SK-N-MC (cell line): ENCODE measurements at regions not wholly inside any gene's neighbourhood (a gene's known extent, or its start where the extent isn't known, plus 50 kb on each side); places are given as distances from the start of the nearest gene placed in this dataset.

ENCODE experiments used
- DNase-seq: peaks from one replicate; pipeline ENCODE4 v3.0.0-alpha.2; 2011; ENCODE audit warnings: low read depth, low spot score
- H3K27ac ChIP-seq: fragments of 200-600 bp; sonication (generic); 2 replicates; pipeline ENCODE4 v1.5.1; 2016; ENCODE audit warnings: mixed run types
- H3K36me3 ChIP-seq: fragments of 200-600 bp; sonication (generic); 2 replicates; pipeline ENCODE4 v1.6.1; 2017; ENCODE audit warnings: antibody characterized with exemption, low read length, mixed read lengths; ENCODE audit not compliant: insufficient read depth
- H3K4me3 ChIP-seq: fragments of 200-600 bp; sonication (generic); 2 replicates; pipeline ENCODE4 v1.5.1; 2016
- H3K9ac ChIP-seq: fragments of 200-600 bp; sonication (generic); 2 replicates; pipeline ENCODE4 v1.8.0; 2017; ENCODE audit warnings: mixed run types, mixed read lengths; ENCODE audit not compliant: insufficient read length
- H3K9me3 ChIP-seq: fragments of 200-600 bp; sonication (generic); 2 replicates; pipeline ENCODE4 v1.6.1; 2017; ENCODE audit warnings: low read depth, mild to moderate bottlenecking, antibody characterized with exemption, low read length, moderate library complexity, mixed read lengths
- EZH2 ChIP-seq: fragments of 200-600 bp; sonication (generic); IDR thresholded peaks from one replicate; pipeline ENCODE4 v1.6.1; 2017; ENCODE audit warnings: antibody characterized with exemption
- FOXP2 ChIP-seq: optimal IDR thresholded peaks from 2 replicates; pipeline ENCODE3; 2011; ENCODE audit warnings: mild to moderate bottlenecking, moderate library complexity; ENCODE audit not compliant: insufficient read depth; ENCODE audit errors: extremely low read length, control extremely low read depth
- POLR2AphosphoS5 ChIP-seq: IDR thresholded peaks from 2 replicates; pipeline ENCODE4 v1.6.1; 2012; ENCODE audit warnings: mild to moderate bottlenecking, low read depth, low read length, borderline replicate concordance

- Histone ChIP-seq H3K27ac (no peak overlapping the region), H3K9me3 (no peaks in the 10 kb centered on the region), H3K9ac (no peak overlapping the region), H3K4me3 (peak overlapping the region; percentile 7), H3K36me3 (no peaks in the 10 kb centered on the region)
- no peak for DNase-seq
- TF ChIP-seq POLR2AphosphoS5, result no peak
- TF ChIP-seq EZH2, result no peak
- no peak for TF ChIP-seq FOXP2
Observed at GRCh38 chr9:88777498-88778312, 213.6 kb upstream of the S1PR3 start.

DNA sequence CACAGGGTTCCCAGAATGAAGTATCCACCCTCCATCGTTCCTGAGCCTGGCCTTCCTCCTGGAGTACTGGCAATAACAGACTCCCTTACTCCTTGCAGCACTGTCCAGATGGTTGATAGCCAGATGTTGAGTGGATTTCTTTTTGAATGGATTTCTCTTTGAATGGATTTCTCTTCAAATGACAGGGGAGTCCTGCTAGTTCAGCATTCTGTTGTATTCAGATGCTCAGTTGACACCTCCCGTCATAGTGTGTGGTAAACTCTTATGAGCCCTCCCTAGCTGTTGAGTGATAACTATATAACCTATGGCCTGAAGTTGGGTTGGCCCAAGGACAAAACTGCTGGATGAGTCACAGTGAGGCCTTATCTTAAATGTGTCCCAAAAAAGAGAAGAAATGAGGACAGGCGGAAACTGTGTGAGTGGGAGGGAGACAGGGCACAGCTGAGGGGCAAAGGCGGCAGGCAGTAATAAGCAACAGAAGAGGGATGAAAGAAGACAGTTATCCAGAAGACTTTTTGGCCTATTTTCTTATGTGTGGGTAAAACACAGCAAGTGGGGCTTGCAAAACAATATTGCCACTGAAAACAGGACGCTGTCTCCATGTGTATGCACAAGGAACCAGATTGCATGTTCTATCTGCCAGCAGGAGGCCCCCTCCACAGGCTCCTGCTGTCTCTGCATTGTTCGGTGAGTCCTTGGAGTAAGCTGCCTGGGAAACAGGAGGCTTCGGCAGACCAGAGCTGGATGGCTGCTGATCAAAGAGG, 209.5 kb upstream of the S1PR3 start:
- Histone ChIP-seq H3K9me3 (no peaks in the 10 kb centered on the region), H3K4me3 (no peak overlapping the region), H3K9ac (no peak overlapping the region), H3K36me3 (no peaks in the 10 kb centered on the region), H3K27ac (no peak overlapping the region)
- TF ChIP-seq EZH2, result no peak
- no peak for TF ChIP-seq FOXP2
- TF ChIP-seq POLR2AphosphoS5, result no peak
- DNase-seq, result no peak

- Histone ChIP-seq H3K9ac (no peak overlapping the region), H3K27ac (no peak overlapping the region)
- DNase-seq, result no peak
Observed at GRCh38 chr9:88782931-88783710, 208.1 kb upstream of the S1PR3 start.

DNA sequence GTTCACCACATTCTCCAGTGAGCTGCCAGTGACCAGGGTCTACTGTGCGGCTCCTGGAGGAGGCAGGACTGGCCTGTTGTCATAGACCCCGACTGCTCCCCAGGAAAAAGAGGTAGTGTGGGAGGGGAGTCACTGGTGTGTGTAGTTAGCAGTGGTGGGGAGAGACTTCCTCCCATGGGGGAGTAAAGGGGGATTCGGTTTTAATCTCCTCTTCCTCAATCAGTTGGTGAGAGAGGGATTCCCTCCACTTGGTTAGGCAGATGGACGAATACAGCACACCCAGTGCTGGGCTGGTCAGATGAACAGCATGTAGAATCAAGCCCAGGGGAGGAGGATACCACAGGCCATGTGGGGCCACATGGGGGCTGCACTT, 207.6 kb upstream of the S1PR3 start:
- Histone ChIP-seq H3K4me3 (no peak overlapping the region), H3K9me3 (no peaks in the 10 kb centered on the region), H3K27ac (no peak overlapping the region), H3K9ac (no peak overlapping the region), H3K36me3 (no peaks in the 10 kb centered on the region)
- TF ChIP-seq EZH2 (no peak), POLR2AphosphoS5 (no peak), FOXP2 (no peak)
- no peak for DNase-seq

More at GRCh38 chr9:88782931-88783710, 208.1 kb upstream of the S1PR3 start:
- Histone ChIP-seq H3K4me3 (no peak overlapping the region), H3K36me3 (no peaks in the 10 kb centered on the region), H3K9me3 (no peaks in the 10 kb centered on the region)
- TF ChIP-seq POLR2AphosphoS5 (no peak), EZH2 (no peak), FOXP2 (no peak)

DNA sequence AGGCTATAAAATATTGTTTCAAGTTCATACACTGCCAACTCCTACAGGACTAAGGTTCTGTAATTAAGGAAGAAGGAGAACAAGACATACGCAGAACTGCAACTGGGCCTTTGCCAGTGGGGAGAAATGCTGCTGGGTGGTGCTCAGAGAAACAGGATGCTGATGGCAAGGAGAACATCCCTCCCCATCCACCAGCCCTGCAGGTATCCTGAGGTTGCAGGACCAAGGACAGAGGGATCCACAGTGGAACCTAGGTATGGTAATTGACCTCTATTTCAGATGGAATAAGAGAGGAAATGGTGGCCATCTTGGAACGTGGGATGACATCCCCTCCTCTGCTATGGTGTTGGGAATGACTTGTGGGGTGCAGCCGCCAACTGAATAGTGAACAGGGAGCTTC, 206.3 kb upstream of the S1PR3 start:
- no peaks in the 10 kb centered on the region for H3K36me3 ChIP-seq
- DNase-seq, result no peak
- no peak for TF ChIP-seq FOXP2
- H3K9me3 ChIP-seq, result no peaks in the 10 kb centered on the region
- no peak overlapping the region for H3K9ac ChIP-seq
- no peak overlapping the region for H3K27ac ChIP-seq
- H3K4me3 ChIP-seq, result no peak overlapping the region

DNA sequence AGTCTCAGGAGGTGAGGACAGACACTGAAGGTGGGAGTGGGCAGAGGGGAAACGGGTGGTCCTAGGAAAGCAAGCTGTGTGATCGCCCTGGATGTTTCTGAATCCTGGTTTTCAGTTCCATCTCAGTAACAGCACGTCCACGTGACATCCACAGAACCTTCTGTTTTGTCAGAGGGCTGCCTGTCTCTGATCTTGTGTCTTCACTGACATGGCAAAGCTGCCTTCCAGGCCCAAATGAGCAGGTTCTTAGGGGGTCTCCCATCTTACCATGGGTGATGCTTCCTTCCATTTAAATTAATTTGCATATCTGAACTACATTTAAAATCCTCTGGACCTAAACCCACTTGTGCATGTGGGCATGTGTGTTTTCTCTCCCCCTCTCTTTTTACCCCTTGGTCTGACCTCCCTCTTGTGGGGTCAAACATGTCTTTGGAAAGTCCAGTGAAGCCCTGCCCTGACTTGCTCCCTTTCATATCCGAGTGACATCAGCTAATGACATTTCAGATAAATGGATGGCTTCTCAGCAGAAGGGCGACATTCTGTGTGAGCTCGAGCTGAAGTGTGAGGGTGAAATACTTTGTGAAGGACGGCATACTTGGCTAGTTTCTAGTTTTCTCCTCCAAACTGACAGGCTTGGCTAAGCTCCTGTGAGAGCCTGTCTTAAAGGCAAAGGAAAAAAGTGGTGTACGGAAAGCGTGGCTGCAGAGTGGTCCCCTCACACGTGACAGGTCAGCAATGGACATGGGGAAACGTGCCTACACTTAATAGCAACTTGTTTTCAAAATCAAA, 204.8 kb upstream of the S1PR3 start:
- Histone ChIP-seq H3K9ac (no peak overlapping the region), H3K36me3 (no peaks in the 10 kb centered on the region), H3K9me3 (no peaks in the 10 kb centered on the region), H3K4me3 (no peak overlapping the region), H3K27ac (no peak overlapping the region)
- no peak for DNase-seq
- TF ChIP-seq FOXP2 (no peak), EZH2 (no peak), POLR2AphosphoS5 (no peak)

- no peak overlapping the region for H3K9ac ChIP-seq
- no peak for TF ChIP-seq POLR2AphosphoS5
- no peak for TF ChIP-seq FOXP2
- no peak for TF ChIP-seq EZH2
- H3K36me3 ChIP-seq, result no peaks in the 10 kb centered on the region
- H3K4me3 ChIP-seq, result no peak overlapping the region
- H3K27ac ChIP-seq, result no peak overlapping the region
- H3K9me3 ChIP-seq, result no peaks in the 10 kb centered on the region
- no peak for DNase-seq
Observed at GRCh38 chr9:88789785-88790184, 201.5 kb upstream of the S1PR3 start.
